Stimulated activated CD8-positive, alpha-beta memory T cell treated with anti-CD3 and anti-CD28 coated beads, Interleukin-12 subunit alpha, Interleukin-12 subunit beta, amount 100 ng/mL, for 1 hour (primary cell): ENCODE measurements at regions not wholly inside any gene's neighbourhood (a gene's known extent, or its start where the extent isn't known, plus 50 kb on each side); places are given as distances from the start of the nearest gene placed in this dataset.

Source experiments
- DNase-seq: peaks from one replicate; pipeline ENCODE4 v3.0.0-alpha.2; 2020; ENCODE audit warnings: low read depth

- DNase-seq, result no peak
Measured at GRCh38 chr9:126017758-126018157, 270.6 kb downstream of the PBX3 start.

- no peak for DNase-seq
Measured at GRCh38 chr9:126020836-126021235, 273.7 kb downstream of the PBX3 start.

GRCh38 chr9:126023962-126024361 lies 276.8 kb downstream of the PBX3 start:
- no peak for DNase-seq

GRCh38 chr9:126024581-126025230 lies 277.5 kb downstream of the PBX3 start:
- no peak for DNase-seq

- no peak for DNase-seq
Measured at GRCh38 chr9:126025991-126026390, 278.8 kb downstream of the PBX3 start.

GRCh38 chr9:126027566-126027965 lies 280.4 kb downstream of the PBX3 start:
- DNase-seq, result no peak

GRCh38 chr9:126028746-126029145 lies 281.6 kb downstream of the PBX3 start:
- no peak for DNase-seq

- DNase-seq, result no peak
Measured at GRCh38 chr9:126030716-126031115, 283.5 kb downstream of the PBX3 start.

- no peak for DNase-seq
Measured at GRCh38 chr9:126031116-126031515, 283.9 kb downstream of the PBX3 start.

- no peak for DNase-seq
Measured at GRCh38 chr9:126032135-126032534, 285.0 kb downstream of the PBX3 start.

- no peak for DNase-seq
Measured at GRCh38 chr9:126033318-126033717, 286.1 kb downstream of the PBX3 start.

- no peak for DNase-seq
Measured at GRCh38 chr9:126033956-126034355, 286.8 kb downstream of the PBX3 start.

GRCh38 chr9:126036881-126037291 lies 289.7 kb downstream of the PBX3 start:
- no peak for DNase-seq

GRCh38 chr9:126038790-126039189 lies 287.8 kb upstream of the MVB12B start:
- no peak for DNase-seq

- no peak for DNase-seq
Measured at GRCh38 chr9:126043681-126044080, 282.9 kb upstream of the MVB12B start.

- DNase-seq, result no peak
Measured at GRCh38 chr9:126049088-126049487, 277.5 kb upstream of the MVB12B start.

GRCh38 chr9:126049896-126050604 lies 276.6 kb upstream of the MVB12B start:
- no peak for DNase-seq

- DNase-seq, result no peak
Measured at GRCh38 chr9:126050605-126050990, 276.0 kb upstream of the MVB12B start.

GRCh38 chr9:126051446-126052130 lies 275.0 kb upstream of the MVB12B start:
- DNase-seq, result no peak

- DNase-seq, result no peak
Measured at GRCh38 chr9:126052791-126053190, 273.8 kb upstream of the MVB12B start.

GRCh38 chr9:126053913-126054312 lies 272.7 kb upstream of the MVB12B start:
- DNase-seq, result no peak

GRCh38 chr9:126055381-126055985 lies 271.1 kb upstream of the MVB12B start:
- DNase-seq, result no peak
